ENCODE measurements at regions not wholly inside any gene's neighbourhood (a gene's known extent, or its start where the extent isn't known, plus 50 kb on each side); places are given as distances from the start of the nearest gene placed in this dataset.
"Not testable (repeated sequence)": the region's sequence is repeated elsewhere in the genome, so short reads cannot be mapped to it uniquely, and the experiment has no call there.

DNA sequence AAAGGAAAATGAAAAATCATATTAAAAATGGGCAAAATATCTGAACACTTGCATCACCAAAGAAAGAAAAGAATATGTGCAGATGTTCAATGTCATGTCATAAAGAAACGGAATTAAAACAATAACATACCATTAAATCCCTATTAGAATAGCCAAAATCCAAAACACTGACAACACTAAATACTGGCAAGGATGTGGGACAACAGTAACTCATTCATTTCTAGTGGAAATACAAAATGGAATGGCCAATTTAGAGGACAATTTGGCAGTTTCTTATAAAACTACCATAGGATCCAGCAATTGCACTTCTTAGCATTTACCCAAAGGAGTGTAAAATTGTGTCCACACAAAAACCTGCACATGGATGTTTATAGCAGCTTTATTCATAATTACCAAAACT lies 542.5 kb upstream of the UBE2E2 start:
- no peak overlapping the region for H3K27ac ChIP-seq (ENCODE audit: low read depth)
- H3K4me1 ChIP-seq (ENCODE audit: insufficient read depth) = no peaks in the 10 kb centered on the region
- WGBS = 44% methylated on average over 1 of the region's 1 CpG
- no peaks in the 10 kb centered on the region for H3K36me3 ChIP-seq (ENCODE audit: insufficient read depth)
- H3K4me3 ChIP-seq (ENCODE audit: low read depth, low read length) = no peak overlapping the region
- DNase-seq (ENCODE audit: extremely low spot score) = no peak

DNA sequence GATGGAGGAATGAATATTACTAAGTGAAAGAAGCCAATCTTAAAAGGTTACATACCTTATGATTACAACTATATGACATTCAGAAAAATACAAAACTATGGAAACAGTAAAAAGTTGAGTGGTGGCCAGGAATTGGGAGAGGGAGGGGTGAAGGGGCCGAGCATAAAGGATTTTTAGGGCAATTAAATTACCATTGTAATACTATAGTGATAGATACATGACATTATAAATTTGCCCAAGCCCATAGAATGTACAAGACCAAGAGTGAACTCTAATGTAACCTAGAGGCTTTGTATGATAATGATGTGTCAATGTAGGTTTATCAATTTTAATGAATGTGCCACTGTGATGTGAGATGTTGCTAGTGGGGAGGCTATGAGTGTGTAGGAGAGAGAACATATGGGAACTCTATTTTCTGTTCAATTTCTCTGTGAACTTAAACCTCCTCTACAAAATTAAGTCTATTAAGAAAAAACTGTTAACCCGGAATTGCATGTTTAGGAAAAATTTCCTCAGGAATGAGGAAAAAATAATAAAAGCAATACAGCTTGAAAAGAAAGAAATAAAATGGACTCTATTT lies 541.9 kb upstream of the UBE2E2 start:
- no peak for DNase-seq (ENCODE audit: extremely low spot score)
- Histone ChIP-seq H3K36me3 (ENCODE audit: insufficient read depth) (no peaks in the 10 kb centered on the region), H3K27ac (ENCODE audit: low read depth) (no peak overlapping the region), H3K4me3 (ENCODE audit: low read depth, low read length) (no peak overlapping the region), H3K4me1 (ENCODE audit: insufficient read depth) (no peaks in the 10 kb centered on the region)
- 87% methylated on average over 2 of the region's 2 CpGs for WGBS

DNA sequence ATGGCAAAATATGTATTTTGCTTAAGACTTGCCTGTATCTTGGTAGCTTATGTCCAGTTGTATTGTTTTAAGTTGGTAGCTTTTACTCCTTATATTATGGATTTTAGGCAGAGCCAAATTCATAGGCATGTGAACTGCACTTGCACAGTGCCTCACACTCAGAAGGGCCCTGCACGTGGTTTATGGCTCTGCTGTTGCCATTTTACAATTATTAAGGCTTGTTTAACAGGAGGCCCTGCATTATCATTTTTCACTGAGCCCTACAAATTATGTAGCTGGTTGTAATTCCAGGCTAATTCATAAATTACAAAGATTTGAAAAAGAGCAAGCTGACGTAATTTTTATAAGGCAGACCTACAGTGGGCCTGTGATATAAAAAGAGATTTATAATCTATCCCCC lies 537.6 kb upstream of the UBE2E2 start:
- Histone ChIP-seq H3K4me3 (ENCODE audit: low read depth, low read length) (no peak overlapping the region), H3K4me1 (ENCODE audit: insufficient read depth) (no peaks in the 10 kb centered on the region), H3K36me3 (ENCODE audit: insufficient read depth) (no peaks in the 10 kb centered on the region), H3K27ac (ENCODE audit: low read depth) (no peak overlapping the region)
- no peak for DNase-seq (ENCODE audit: extremely low spot score)
- WGBS = 60% methylated on average over 2 of the region's 2 CpGs

DNA sequence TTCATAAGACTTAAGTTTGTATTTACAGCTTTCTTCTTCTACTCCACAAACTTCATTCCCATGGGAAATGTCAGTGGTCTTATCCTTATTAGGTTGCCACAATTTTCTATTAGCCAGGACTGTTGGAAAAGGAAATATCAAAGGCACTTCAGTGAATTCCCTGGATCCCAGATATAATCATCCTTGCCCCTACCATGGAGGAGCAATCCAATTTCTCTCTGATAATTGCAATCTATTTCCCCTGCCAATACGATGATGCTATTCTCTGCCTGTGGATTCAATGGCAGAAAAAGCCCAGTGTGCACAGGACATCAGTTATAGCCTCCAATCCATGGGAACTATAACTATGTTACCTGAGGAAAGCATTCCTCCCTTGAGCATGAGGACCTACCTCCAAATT lies 536.4 kb upstream of the UBE2E2 start:
- Histone ChIP-seq H3K27ac (ENCODE audit: low read depth) (no peak overlapping the region), H3K4me3 (ENCODE audit: low read depth, low read length) (no peak overlapping the region), H3K36me3 (ENCODE audit: insufficient read depth) (no peaks in the 10 kb centered on the region), H3K4me1 (ENCODE audit: insufficient read depth) (no peaks in the 10 kb centered on the region)
- 92% methylated on average over 1 of the region's 1 CpG for whole genome bisulfite sequencing
- DNase-seq (ENCODE audit: extremely low spot score) = no peak

DNA sequence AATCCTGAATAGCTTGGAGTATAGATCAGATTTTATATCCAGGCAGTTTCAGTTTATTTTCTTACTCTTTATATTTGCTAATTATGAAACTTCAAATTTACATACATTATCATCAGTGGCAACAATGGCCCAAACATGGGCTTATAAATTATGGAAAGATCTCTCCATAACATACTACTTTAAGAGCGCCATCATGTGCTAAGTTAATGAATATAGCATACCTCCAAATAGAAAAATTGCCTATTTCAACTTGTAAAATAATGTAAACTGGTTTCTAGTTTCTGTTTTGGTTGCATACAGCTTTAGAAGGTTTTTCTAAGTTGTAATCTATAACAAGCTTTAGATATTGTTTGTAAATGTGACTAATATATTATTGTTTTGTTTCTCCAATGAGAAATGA lies 531.3 kb upstream of the UBE2E2 start:
- Histone ChIP-seq H3K27ac (ENCODE audit: low read depth) (no peak overlapping the region), H3K4me3 (ENCODE audit: low read depth, low read length) (no peak overlapping the region), H3K4me1 (ENCODE audit: insufficient read depth) (no peaks in the 10 kb centered on the region), H3K36me3 (ENCODE audit: insufficient read depth) (no peaks in the 10 kb centered on the region)
- no peak for DNase-seq (ENCODE audit: extremely low spot score)
- WGBS = 95% methylated on average over 1 of the region's 1 CpG

DNA sequence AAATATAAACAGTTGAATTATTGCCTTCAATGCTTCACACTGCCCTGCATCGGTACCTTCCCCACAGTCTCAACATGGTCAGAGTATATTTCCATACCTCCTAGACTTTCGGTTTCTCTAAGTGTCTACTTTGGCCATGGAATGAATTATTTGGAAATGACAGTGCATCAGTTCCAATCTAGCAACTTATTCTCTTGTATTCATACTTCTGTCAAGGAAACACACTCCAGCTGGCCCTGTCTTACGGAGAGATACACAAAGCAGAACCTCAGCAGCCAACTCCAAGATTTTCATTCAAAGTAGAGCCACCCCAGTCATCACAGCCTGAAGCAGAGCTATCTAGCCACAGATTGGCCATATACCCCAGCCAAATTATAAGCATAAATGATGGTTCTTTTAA lies 518.4 kb upstream of the UBE2E2 start:
- Histone ChIP-seq H3K4me3 (ENCODE audit: low read depth, low read length) (no peak overlapping the region), H3K36me3 (ENCODE audit: insufficient read depth) (no peaks in the 10 kb centered on the region), H3K27ac (ENCODE audit: low read depth) (no peak overlapping the region), H3K4me1 (ENCODE audit: insufficient read depth) (no peaks in the 10 kb centered on the region)
- 32% methylated on average over 3 of the region's 3 CpGs for WGBS
- DNase-seq (ENCODE audit: extremely low spot score) = no peak

DNA sequence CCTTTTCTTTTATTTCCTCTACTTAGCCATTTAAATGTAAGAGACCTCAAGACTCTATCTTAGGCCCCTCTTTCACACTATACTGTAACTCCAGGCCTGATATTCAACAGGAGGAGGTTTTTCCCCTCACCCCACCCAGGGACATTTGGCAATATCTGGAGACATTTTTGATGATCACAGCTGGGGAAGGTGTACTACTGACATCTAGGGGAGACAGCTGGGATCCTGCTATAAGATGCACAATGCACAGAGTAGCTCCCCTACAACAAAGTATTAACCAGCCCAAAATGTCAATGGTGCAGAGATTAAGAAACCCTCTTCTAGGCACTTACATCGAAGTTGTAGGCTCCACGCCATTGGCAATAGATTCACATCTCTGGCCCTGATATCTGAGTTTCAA lies 517.5 kb upstream of the UBE2E2 start:
- Histone ChIP-seq H3K4me1 (ENCODE audit: insufficient read depth) (no peaks in the 10 kb centered on the region), H3K36me3 (ENCODE audit: insufficient read depth) (no peaks in the 10 kb centered on the region), H3K27ac (ENCODE audit: low read depth) (no peak overlapping the region), H3K4me3 (ENCODE audit: low read depth, low read length) (no peak overlapping the region)
- no peak for DNase-seq (ENCODE audit: extremely low spot score)
- 83% methylated on average over 2 of the region's 2 CpGs for WGBS

DNA sequence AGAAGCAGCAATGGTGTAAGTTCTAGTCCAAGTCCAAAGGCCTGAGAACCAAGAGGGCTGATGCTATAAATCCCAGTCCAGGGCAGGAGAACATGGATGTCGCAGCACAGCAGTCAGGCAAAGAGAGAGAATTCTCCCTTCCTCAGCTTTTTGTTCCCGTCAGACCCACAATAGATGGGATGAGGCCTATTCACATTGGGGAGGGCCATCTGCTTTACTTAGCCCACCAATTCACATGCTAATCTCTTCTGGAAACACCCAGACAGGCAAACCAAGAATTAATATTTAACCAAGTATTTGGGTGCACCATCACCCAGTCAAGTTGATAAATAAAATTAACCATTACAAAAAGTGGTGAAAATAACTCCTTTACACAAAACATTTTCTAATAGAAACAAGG lies 511.7 kb upstream of the UBE2E2 start:
- Histone ChIP-seq H3K4me3 (ENCODE audit: low read depth, low read length) (no peak overlapping the region), H3K27ac (ENCODE audit: low read depth) (no peak overlapping the region), H3K36me3 (ENCODE audit: insufficient read depth) (no peaks in the 10 kb centered on the region), H3K4me1 (ENCODE audit: insufficient read depth) (no peaks in the 10 kb centered on the region)
- WGBS = 81% methylated on average over 2 of the region's 2 CpGs
- DNase-seq (ENCODE audit: extremely low spot score) = no peak

DNA sequence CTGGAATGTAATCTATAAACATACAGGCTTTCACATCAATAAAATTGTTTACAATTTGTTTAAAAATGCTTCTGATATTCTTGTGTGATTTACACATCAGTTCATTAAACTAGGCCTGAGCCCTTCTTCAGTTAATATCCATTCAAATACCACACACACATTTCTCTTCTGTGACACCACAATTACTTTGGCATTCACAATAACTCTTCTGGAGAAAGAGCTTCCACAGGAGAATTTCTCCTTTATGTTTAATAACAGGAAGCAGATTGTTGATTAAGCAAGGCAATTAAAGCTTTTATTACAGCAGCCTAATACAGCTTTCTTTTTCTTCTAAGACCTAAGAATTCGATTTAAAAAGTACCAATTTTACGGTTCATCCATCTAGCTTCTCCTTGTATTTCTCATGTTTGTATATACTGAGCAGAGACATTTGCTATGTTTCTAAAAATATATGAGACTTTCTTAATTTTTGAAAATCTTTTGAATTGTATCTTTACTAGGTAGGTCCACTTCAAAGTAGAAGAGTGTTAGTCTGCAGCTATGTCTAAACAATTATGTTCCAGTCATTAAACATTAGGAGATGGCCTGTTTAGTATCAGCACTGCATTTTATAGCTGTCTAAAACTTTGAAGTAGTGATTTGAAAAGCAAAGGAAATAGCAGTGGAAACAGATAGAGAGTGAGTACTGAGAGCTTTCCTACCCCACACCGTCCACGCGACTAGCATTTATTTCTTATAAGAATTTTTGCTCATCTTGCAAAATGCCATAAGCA lies 511.1 kb upstream of the UBE2E2 start:
- no peaks in the 10 kb centered on the region for H3K4me1 ChIP-seq (ENCODE audit: insufficient read depth)
- H3K36me3 ChIP-seq (ENCODE audit: insufficient read depth) = no peaks in the 10 kb centered on the region
- no peak for DNase-seq (ENCODE audit: extremely low spot score)
- WGBS = 36% methylated on average over 5 of the region's 5 CpGs
- H3K4me3 ChIP-seq (ENCODE audit: low read depth, low read length) = no peak overlapping the region
- H3K27ac ChIP-seq (ENCODE audit: low read depth) = no peak overlapping the region

DNA sequence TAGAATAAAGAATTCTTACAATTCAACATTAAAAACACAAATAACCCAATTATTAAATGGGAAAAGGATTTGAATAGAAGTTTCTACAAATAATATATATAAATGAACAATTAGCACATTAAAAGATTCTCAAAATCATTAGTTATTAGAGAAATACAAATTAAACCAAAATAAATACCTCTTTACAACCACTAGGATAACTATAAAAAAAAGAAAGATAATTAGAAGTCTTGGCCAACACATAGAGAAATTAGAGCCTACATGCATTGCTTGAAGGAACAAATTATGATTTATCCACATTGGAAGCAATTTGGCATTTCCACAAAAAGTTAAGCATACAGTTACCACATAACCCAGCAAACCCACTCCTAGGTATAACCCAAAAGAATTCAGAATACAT lies 502.3 kb upstream of the UBE2E2 start:
- DNase-seq (ENCODE audit: extremely low spot score) = no peak
- H3K4me1 ChIP-seq (ENCODE audit: insufficient read depth) = no peaks in the 10 kb centered on the region
- H3K36me3 ChIP-seq (ENCODE audit: insufficient read depth) = no peaks in the 10 kb centered on the region
- H3K4me3 ChIP-seq (ENCODE audit: low read depth, low read length) = no peak overlapping the region
- H3K27ac ChIP-seq (ENCODE audit: low read depth) = no peak overlapping the region

DNA sequence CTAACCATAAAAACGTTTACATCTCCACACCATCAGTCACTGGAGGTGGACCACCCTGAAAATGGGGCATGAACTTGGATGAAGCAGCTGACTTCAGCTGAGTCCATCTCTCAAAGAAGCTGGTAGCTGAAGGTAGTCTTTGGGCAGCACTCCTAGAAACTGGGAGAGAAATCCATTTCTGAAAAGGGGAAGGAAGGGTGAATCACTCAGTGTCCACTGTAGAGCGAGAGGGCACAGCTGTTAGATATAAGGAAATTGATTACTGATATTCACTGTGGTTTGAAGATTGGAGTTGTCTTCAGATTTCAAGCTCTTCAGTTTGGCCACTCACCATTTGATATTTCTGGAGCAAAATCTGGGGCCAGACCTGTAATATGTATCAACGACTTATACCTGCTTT lies 499.0 kb upstream of the UBE2E2 start:
- H3K27ac ChIP-seq (ENCODE audit: low read depth) = no peak overlapping the region
- WGBS = 71% methylated on average over 3 of the region's 3 CpGs
- no peaks in the 10 kb centered on the region for H3K4me1 ChIP-seq (ENCODE audit: insufficient read depth)
- no peaks in the 10 kb centered on the region for H3K36me3 ChIP-seq (ENCODE audit: insufficient read depth)
- H3K4me3 ChIP-seq (ENCODE audit: low read depth, low read length) = no peak overlapping the region
- DNase-seq (ENCODE audit: extremely low spot score) = no peak

DNA sequence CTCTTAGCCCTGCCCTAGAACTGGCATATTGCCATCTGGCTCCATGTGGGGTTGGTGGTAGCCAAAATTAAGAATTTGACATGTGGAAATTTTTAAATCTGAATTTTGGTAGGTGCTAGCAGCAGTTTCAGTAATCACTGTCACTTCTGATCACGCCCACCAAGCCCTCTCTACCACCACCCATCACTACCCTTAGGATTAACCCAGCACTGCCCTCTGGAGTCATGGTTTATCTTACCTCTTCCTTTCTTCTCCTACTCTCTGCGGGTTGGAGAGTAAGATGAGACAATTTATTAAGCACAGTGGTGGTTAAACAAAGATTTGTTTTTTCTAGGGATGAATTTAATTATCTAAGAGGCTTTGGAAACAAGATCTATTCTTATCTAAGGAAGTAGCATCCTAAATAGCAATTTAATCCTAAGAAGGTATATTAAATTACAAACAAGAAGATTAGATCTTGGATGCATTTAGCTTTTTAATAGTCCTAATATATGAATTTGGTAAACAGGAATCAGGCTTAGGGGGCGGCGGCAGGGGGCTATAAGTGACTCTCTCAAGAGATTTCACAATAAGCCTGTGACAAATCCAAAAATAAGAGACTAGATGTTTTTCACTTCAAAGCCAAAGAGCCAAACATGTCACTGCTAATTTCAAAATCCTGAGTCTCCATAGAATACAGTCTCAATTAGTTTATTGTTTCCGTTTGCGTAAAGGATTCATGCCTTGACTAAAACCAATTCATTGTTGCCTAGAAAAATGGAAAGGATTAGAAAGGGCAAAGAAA lies 498.4 kb upstream of the UBE2E2 start:
- H3K4me1 ChIP-seq (ENCODE audit: insufficient read depth) = no peaks in the 10 kb centered on the region
- DNase-seq (ENCODE audit: extremely low spot score) = no peak
- no peak overlapping the region for H3K27ac ChIP-seq (ENCODE audit: low read depth)
- 76% methylated on average over 6 of the region's 6 CpGs for WGBS
- H3K36me3 ChIP-seq (ENCODE audit: insufficient read depth) = no peaks in the 10 kb centered on the region
- no peak overlapping the region for H3K4me3 ChIP-seq (ENCODE audit: low read depth, low read length)

DNA sequence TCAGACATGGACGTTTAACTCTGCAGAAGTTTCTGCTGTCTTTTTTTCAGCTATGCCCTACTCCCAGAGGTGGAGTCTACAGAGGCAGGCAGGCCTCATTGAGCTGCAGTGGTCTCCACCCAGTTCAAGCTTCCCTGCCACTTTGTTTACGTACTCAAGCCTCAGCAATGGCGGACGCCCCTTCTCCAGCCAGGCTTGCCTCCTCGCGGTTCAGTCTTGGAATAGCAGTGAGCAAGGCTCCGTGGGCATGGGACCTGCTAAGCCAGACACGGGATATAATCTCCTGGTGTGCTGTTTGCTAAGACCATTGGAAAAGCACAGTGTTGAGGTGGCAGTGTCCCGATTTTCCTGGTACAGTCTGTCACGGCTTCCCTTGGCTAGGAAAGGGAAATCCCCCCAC lies 496.2 kb upstream of the UBE2E2 start:
- not testable (repeated sequence) for H3K4me3 ChIP-seq (ENCODE audit: low read depth, low read length); H3K27ac ChIP-seq (ENCODE audit: low read depth); H3K36me3 ChIP-seq (ENCODE audit: insufficient read depth); H3K4me1 ChIP-seq (ENCODE audit: insufficient read depth); DNase-seq (ENCODE audit: extremely low spot score)
- 95% methylated on average over 10 of the region's 10 CpGs for WGBS

DNA sequence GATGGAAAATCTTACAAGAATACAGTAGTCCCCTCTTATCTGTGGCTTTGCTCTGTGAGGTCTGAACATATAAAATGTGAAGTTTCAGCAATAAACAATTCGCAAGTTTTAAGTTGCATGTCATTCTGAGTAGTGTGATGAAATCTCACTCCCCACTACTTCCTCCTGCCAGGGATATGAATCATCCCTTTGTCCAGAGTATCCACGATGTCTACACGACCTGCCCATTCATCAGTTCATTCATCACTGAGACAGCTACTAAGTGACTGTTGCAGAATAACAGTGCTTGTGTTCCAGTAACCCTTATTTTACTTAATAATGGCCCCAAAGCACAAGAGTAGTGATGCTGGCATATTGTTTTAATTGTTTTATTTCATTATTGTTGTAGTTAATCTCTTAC lies 489.2 kb upstream of the UBE2E2 start:
- H3K4me3 ChIP-seq (ENCODE audit: low read depth, low read length) = no peak overlapping the region
- WGBS = 10% methylated on average over 3 of the region's 3 CpGs

More for the DNA sequence above, 489.2 kb upstream of the UBE2E2 start:
- no peaks in the 10 kb centered on the region for H3K36me3 ChIP-seq (ENCODE audit: insufficient read depth)
- no peaks in the 10 kb centered on the region for H3K4me1 ChIP-seq (ENCODE audit: insufficient read depth)
- no peak overlapping the region for H3K27ac ChIP-seq (ENCODE audit: low read depth)
- DNase-seq (ENCODE audit: extremely low spot score) = no peak
